ENCODE measurements at regions not wholly inside any gene's neighbourhood (a gene's known extent, or its start where the extent isn't known, plus 50 kb on each side); places are given as distances from the start of the nearest gene placed in this dataset.

GRCh38 chr21:28230559-28230958 lies 762.1 kb downstream of the LTN1 start:
- no peak for TF ChIP-seq CTCF (IDR thresholded peaks at IDR 0.05; ENCODE audit: low read depth, low read length)
- TF ChIP-seq MAX (IDR thresholded peaks at IDR 0.05; ENCODE audit: low read depth, low read length) = no peak

Data from NB4 (cell line).